ENCODE measurements at regions not wholly inside any gene's neighbourhood (a gene's known extent, or its start where the extent isn't known, plus 50 kb on each side); places are given as distances from the start of the nearest gene placed in this dataset.

- TF ChIP-seq POLR2A (IDR thresholded peaks at IDR 0.05) (no peak), CTCF (IDR thresholded peaks at IDR 0.05) (no peak)
These were observed 63.2 kb upstream of the APOBEC4 start for GRCh38 chr1:183716286-183716685.
